Thoracic aorta (tissue), 2 donors: ENCODE measurements at regions not wholly inside any gene's neighbourhood (a gene's known extent, or its start where the extent isn't known, plus 50 kb on each side); places are given as distances from the start of the nearest gene placed in this dataset.

Experiments used
- ATAC-seq: fragments of 150-250 bp; one replicate; pipeline ENCODE4 v1.8.0; 2017; ENCODE audit warnings: low read depth; ENCODE audit not compliant: insufficient number of reproducible peaks, low FRiP score
- DNase-seq: peaks from one replicate; pipeline ENCODE4 v3.0.0-alpha.2; 2020; ENCODE audit warnings: low spot score
- H3K27ac ChIP-seq, 2 donors: fragments of 200-600 bp; sonication (generic); 1 replicate in 1 of 2; 2 replicates in 1 of 2; pipeline ENCODE4 v1.5.1; 2016; ENCODE audit warnings: mild to moderate bottlenecking in 2 of 2, moderate library complexity in 2 of 2
- H3K27me3 ChIP-seq: fragments of 200-600 bp; sonication (generic); replicated peaks from 2 replicates; pipeline ENCODE4 v1.6.0; 2016; ENCODE audit warnings: mild to moderate bottlenecking; ENCODE audit not compliant: insufficient read depth
- H3K36me3 ChIP-seq: fragments of 200-600 bp; sonication (generic); one replicate; pipeline ENCODE4 v1.5.1; 2016
- H3K4me1 ChIP-seq, 2 donors: fragments of 200-600 bp; sonication (generic); 1 replicate in 1 of 2; 2 replicates in 1 of 2; pipeline versions ENCODE4 v1.5.1 to v1.6.0; 2016; ENCODE audit warnings: low read depth in 2 of 2, mild to moderate bottlenecking in 1 of 2; ENCODE audit not compliant: control insufficient read depth in 1 of 2
- H3K4me3 ChIP-seq: fragments of 200-600 bp; sonication (generic); 2 replicates; pipeline ENCODE4 v1.5.1; 2016; ENCODE audit warnings: mild to moderate bottlenecking
- H3K9me3 ChIP-seq: fragments of 200-600 bp; sonication (generic); 2 replicates; pipeline ENCODE4 v1.5.1; 2016
- CTCF ChIP-seq: fragments of 200-600 bp; sonication (generic); IDR thresholded peaks from one replicate; pipeline ENCODE4 v1.5.1; 2019; ENCODE audit warnings: antibody characterized with exemption

GRCh38 chr6:103979308-103979707 lies 880.4 kb downstream of the HACE1 start:
- Histone ChIP-seq H3K4me1 (no peaks in the 10 kb centered on the region), H3K9me3 (no peaks in the 10 kb centered on the region), H3K36me3 (no peaks in the 10 kb centered on the region), H3K27me3 (no peaks in the 10 kb centered on the region), H3K27ac (no peak overlapping the region), H3K4me3 (no peak overlapping the region)
- no peak for DNase-seq
- no peak for TF ChIP-seq CTCF
- no peak for ATAC-seq

- no peak for TF ChIP-seq CTCF
- Histone ChIP-seq H3K4me1 (no peaks in the 10 kb centered on the region), H3K27me3 (no peaks in the 10 kb centered on the region), H3K4me3 (no peak overlapping the region), H3K9me3 (no peaks in the 10 kb centered on the region), H3K27ac (no peak overlapping the region), H3K36me3 (no peaks in the 10 kb centered on the region)
- DNase-seq: no peak
- ATAC-seq: no peak
Observed at GRCh38 chr6:103937389-103937788, 922.3 kb downstream of the HACE1 start.

GRCh38 chr6:103925317-103925716 lies 934.4 kb downstream of the HACE1 start:
- DNase-seq (no peak), ATAC-seq (no peak)
- Histone ChIP-seq H3K4me3 (no peak overlapping the region), H3K36me3 (no peaks in the 10 kb centered on the region), H3K27ac (no peak overlapping the region), H3K27me3 (no peaks in the 10 kb centered on the region), H3K4me1 (no peaks in the 10 kb centered on the region), H3K9me3 (peaks cover 4% of the 10 kb centered on the region)
- TF ChIP-seq CTCF: no peak

GRCh38 chr6:103910018-103910417 lies 949.7 kb downstream of the HACE1 start:
- ATAC-seq (no peak), DNase-seq (no peak)
- TF ChIP-seq CTCF: no peak
- Histone ChIP-seq H3K9me3 (no peaks in the 10 kb centered on the region), H3K27ac (no peak overlapping the region), H3K36me3 (no peaks in the 10 kb centered on the region), H3K4me1 (no peaks in the 10 kb centered on the region), H3K4me3 (no peak overlapping the region), H3K27me3 (no peaks in the 10 kb centered on the region)

- ATAC-seq (no peak), DNase-seq (no peak)
- Histone ChIP-seq H3K27me3 (no peaks in the 10 kb centered on the region), H3K4me3 (no peak overlapping the region), H3K36me3 (no peaks in the 10 kb centered on the region), H3K9me3 (no peaks in the 10 kb centered on the region), H3K27ac (no peak overlapping the region), H3K4me1 (no peaks in the 10 kb centered on the region)
- TF ChIP-seq CTCF: no peak
Observed at GRCh38 chr6:103908898-103909297, 950.8 kb downstream of the HACE1 start.
